Endothelial cell of umbilical vein (primary cell): ENCODE measurements at regions not wholly inside any gene's neighbourhood (a gene's known extent, or its start where the extent isn't known, plus 50 kb on each side); places are given as distances from the start of the nearest gene placed in this dataset.

Source experiments
- BruUV-seq: library from RNA; stranded (reverse); fragments of 400-500 nt; replicated peaks from 2 replicates; lab custom pipeline; 2021; lab: Mats Ljungman, UMichigan
- CTCF ChIA-PET: fragments of 300-600, 350-600 bp; sonication (Branson Sonifier 250); formaldehyde crosslinking; loops from one replicate; lab custom pipeline; 2021; ENCODE audit warnings: antibody characterized with exemption, inconsistent platforms; lab: Charles Lee
- POLR2A ChIA-PET: fragments of 300-600, 350-600 bp; sonication (Branson Sonifier 250); formaldehyde crosslinking; loops from one replicate; lab custom pipeline; 2021; ENCODE audit warnings: antibody characterized with exemption, inconsistent platforms; lab: Charles Lee
- DNase-seq: peaks from one replicate; pipeline ENCODE4 v3.0.0-alpha.2; 2011; ENCODE audit warnings: low read depth, low spot score
- FAIRE-seq: peaks from 2 replicates; lab custom pipeline; 2011; peaks lifted over from hg19 to GRCh38; lab: Jason Lieb, UNC
- H2AFZ ChIP-seq: 2 replicates; pipeline ENCODE4 v1.6.0; 2012; ENCODE audit warnings: low read depth, low read length, control low read depth, inconsistent platforms
- H3K27ac ChIP-seq: 2 replicates; pipeline ENCODE4 v1.5.1; 2011; ENCODE audit warnings: low read depth, mild to moderate bottlenecking, control low read depth, low read length, moderate library complexity; ENCODE audit not compliant: insufficient read depth
- H3K27me3 ChIP-seq, 2 experiments: 2 replicates each; pipeline versions ENCODE4 v1.6.0 to v1.6.1; 2011; ENCODE audit warnings: low read length in 2 of 2, mixed read lengths in 1 of 2; ENCODE audit not compliant: control insufficient read depth in 2 of 2, insufficient read depth in 2 of 2
- H3K36me3 ChIP-seq, 2 experiments: 2 replicates in 1 of 2; 3 replicates in 1 of 2; pipeline ENCODE4 v1.5.1; 2011; ENCODE audit warnings: low read length in 2 of 2, mild to moderate bottlenecking in 1 of 2, moderate library complexity in 1 of 2; ENCODE audit not compliant: control insufficient read depth in 2 of 2, insufficient read depth in 2 of 2; ENCODE audit errors: extremely low read depth in 1 of 2
- H3K4me1 ChIP-seq: 3 replicates; pipeline ENCODE4 v1.5.1; 2011; ENCODE audit warnings: mild to moderate bottlenecking, low read length; ENCODE audit not compliant: control insufficient read depth, insufficient read depth; ENCODE audit errors: extremely low read depth
- H3K4me2 ChIP-seq: 2 replicates; pipeline ENCODE4 v1.6.1; 2011; ENCODE audit warnings: low read length, control low read depth, mixed read lengths; ENCODE audit not compliant: insufficient read depth
- H3K4me3 ChIP-seq, 3 experiments: fragments of 200-600 bp in 1 of 3; sonication (generic), shearing (Covaris generic) in 1 of 3; replicated peaks in 1 of 3; 2 replicates each; pipeline ENCODE4 v1.5.1; 2011 to 2016; ENCODE audit warnings: control low read depth in 3 of 3, low read length in 3 of 3, mild to moderate bottlenecking in 2 of 3, inconsistent platforms in 1 of 3, low read depth in 1 of 3, moderate library complexity in 1 of 3; ENCODE audit not compliant: insufficient read depth in 1 of 3
- H3K79me2 ChIP-seq: 2 replicates; pipeline ENCODE4 v1.6.0; 2012; ENCODE audit warnings: low read length, inconsistent platforms; ENCODE audit not compliant: control insufficient read depth, insufficient read depth
- H3K9ac ChIP-seq: replicated peaks from 2 replicates; pipeline ENCODE3; 2011; ENCODE audit warnings: low read length, control low read depth; ENCODE audit not compliant: insufficient read depth; ENCODE audit errors: extremely low read depth
- H3K9me1 ChIP-seq: replicated peaks from 3 replicates; pipeline ENCODE4 v1.6.0; 2011; ENCODE audit warnings: mild to moderate bottlenecking, low read length; ENCODE audit not compliant: control insufficient read depth, insufficient read depth; ENCODE audit errors: extremely low read depth
- H3K9me3 ChIP-seq: replicated peaks from 2 replicates; pipeline ENCODE4 v1.5.1; 2012; ENCODE audit warnings: low read length, inconsistent platforms; ENCODE audit not compliant: control insufficient read depth, insufficient read depth
- H4K20me1 ChIP-seq: replicated peaks from 2 replicates; pipeline ENCODE3; 2011; ENCODE audit warnings: mild to moderate bottlenecking, low read length; ENCODE audit not compliant: control insufficient read depth, insufficient read depth; ENCODE audit errors: extremely low read depth
- CTCF ChIP-seq, 2 donors: IDR thresholded peaks; 1 replicate in 1 of 2; 2 replicates in 1 of 2; pipeline ENCODE4 v1.5.1; 2011; ENCODE audit warnings: low read length in 2 of 2, mild to moderate bottlenecking in 2 of 2, moderate library complexity in 2 of 2, control low read depth in 1 of 2, inconsistent platforms in 1 of 2, low read depth in 1 of 2; ENCODE audit not compliant: insufficient read depth in 1 of 2; ENCODE audit errors: extremely low read depth in 1 of 2
- EZH2 ChIP-seq: IDR thresholded peaks from 2 replicates; pipeline ENCODE4 v1.6.1; 2012; ENCODE audit warnings: borderline replicate concordance, low read depth, mild to moderate bottlenecking, moderate library complexity, low read length, inconsistent platforms; ENCODE audit not compliant: severe bottlenecking
- FOS ChIP-seq: IDR thresholded peaks from 2 replicates; pipeline ENCODE4 v1.6.1; 2011; ENCODE audit warnings: mild to moderate bottlenecking, low read length, moderate library complexity, borderline replicate concordance; ENCODE audit not compliant: insufficient read depth
- GATA2 ChIP-seq: IDR thresholded peaks from 2 replicates; pipeline ENCODE4 v1.7.0; 2011; ENCODE audit warnings: low read depth, mild to moderate bottlenecking, moderate library complexity, mixed read lengths, low read length; ENCODE audit not compliant: insufficient read length, insufficient read depth
- JUN ChIP-seq: IDR thresholded peaks from 2 replicates; pipeline ENCODE4 v1.6.1; 2011; ENCODE audit warnings: borderline replicate concordance, low read depth; ENCODE audit not compliant: insufficient read length, insufficient read depth
- MAX ChIP-seq: IDR thresholded peaks from 2 replicates; pipeline ENCODE4 v1.6.1; 2011; ENCODE audit not compliant: insufficient read depth, insufficient read length
- MYC ChIP-seq: IDR thresholded peaks from one replicate; pipeline ENCODE4 v1.6.1; 2011; ENCODE audit warnings: mild to moderate bottlenecking, low read depth, low read length
- POLR2A ChIP-seq: IDR thresholded peaks from 2 replicates; pipeline ENCODE4 v1.6.1; 2012; ENCODE audit warnings: low read depth, mild to moderate bottlenecking, control low read depth, low read length
- POLR2AphosphoS5 ChIP-seq: IDR thresholded peaks from 2 replicates; pipeline ENCODE4 v1.6.1; 2012; ENCODE audit warnings: low read depth, mild to moderate bottlenecking, control low read depth, low read length, moderate library complexity; ENCODE audit not compliant: insufficient read depth
- dilution Hi-C: fragments of 300-500 bp; cut with MboI; formaldehyde crosslinking; loops from one replicate; pipeline ENCODE4 v1.15.0; 2019; ENCODE audit warnings: low sequenced_read_pairs; ENCODE audit not compliant: extremely low pct_ligation_motif_present
- intact Hi-C: fragments of 100-400 bp; cut with micrococcal nuclease; formaldehyde crosslinking; loops from one replicate; pipeline ENCODE4 v1.10.0; 2022

GRCh38 chr1:168972887-168973286 is 133.6 kb upstream of the ATP1B1 start:
- CTCF ChIA-PET = no interaction called here
- no TSS peak for BruUV-seq
- FAIRE-seq = no peak

More at GRCh38 chr1:168972887-168973286, 133.6 kb upstream of the ATP1B1 start:
- Histone ChIP-seq H3K79me2 (no peaks in the 10 kb centered on the region), H3K4me3 (no peak overlapping the region), H3K4me2 (no peak overlapping the region), H3K27ac (no peak overlapping the region), H3K4me1 (no peaks in the 10 kb centered on the region), H3K9ac (no peak overlapping the region), H3K9me3 (no peaks in the 10 kb centered on the region), H4K20me1 (no peaks in the 10 kb centered on the region), H3K27me3 (no peaks in the 10 kb centered on the region), H2AFZ (no peak overlapping the region), H3K9me1 (no peaks in the 10 kb centered on the region), H3K36me3 (no peaks in the 10 kb centered on the region)
- dilution Hi-C loops = no loop called here
- POLR2A ChIA-PET = no interaction called here
- intact Hi-C loops = no loop called here
- TF ChIP-seq EZH2 (no peak), POLR2AphosphoS5 (no peak), FOS (no peak), MYC (no peak), GATA2 (no peak), MAX (no peak), CTCF (IDR thresholded peaks at IDR 0.05; ENCODE audit: extremely low read depth in 1 of 2, insufficient read depth in 1 of 2, low read depth in 1 of 2, low read length in 2 of 2) (no peak), POLR2A (no peak), JUN (no peak)
- DNase-seq = no peak
